ENCODE measurements at regions not wholly inside any gene's neighbourhood (a gene's known extent, or its start where the extent isn't known, plus 50 kb on each side); places are given as distances from the start of the nearest gene placed in this dataset.

DNA sequence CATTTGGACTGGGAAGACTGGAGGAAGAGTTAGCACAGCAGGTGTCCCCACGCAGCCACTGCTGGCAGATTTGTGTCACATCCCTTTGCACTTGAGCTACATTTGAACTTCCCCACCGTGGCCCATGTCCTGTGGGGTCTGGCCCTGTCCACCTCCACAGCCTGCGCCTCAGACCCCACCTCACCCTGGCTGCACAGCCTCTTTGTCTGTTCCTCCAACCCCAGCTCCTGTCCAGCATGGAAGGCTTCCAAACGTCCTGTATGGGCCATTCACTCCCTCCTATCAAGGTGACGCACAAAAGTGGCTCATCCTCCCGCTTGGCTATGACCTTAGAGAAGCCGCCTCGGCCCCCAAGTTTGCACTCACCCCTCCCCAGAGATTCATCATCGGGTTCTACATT lies 200.6 kb downstream of the FOXL1 start (continued):
- TF ChIP-seq RAD21 (IDR thresholded peaks at IDR 0.05): no peak

DNA sequence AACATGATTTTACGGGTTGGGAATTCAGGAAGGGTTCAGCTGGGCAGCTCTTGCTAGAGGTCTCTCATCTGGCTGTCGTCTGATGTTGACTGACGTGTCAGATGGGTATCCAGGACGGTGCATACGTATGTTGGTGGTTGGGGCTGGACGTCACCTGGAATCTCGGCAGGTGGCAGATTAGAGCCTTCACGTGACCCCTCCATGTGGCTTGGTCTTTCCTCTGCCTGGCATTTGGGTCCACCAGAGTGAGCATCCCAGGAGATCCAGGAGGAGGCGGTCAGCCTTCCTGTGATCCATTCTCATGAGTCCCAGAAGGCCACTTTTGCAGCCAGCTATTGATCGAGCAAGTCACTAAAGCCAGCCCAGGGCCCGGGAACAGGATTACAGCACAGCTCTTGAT lies 202.7 kb downstream of the FOXL1 start:
- DNase-seq (ENCODE audit: low spot score): no peak
- Histone ChIP-seq H3K27ac (ENCODE audit: low read depth in 1 of 2, low read length in 2 of 2) (no peak overlapping the region), H3K36me3 (ENCODE audit: control insufficient read depth in 4 of 4, insufficient read depth in 3 of 4, low read depth in 1 of 4, low read length in 3 of 4) (no peaks in the 10 kb centered on the region), H3K9me3 (ENCODE audit: control insufficient read depth in 4 of 4, low read length in 3 of 4) (no peaks in the 10 kb centered on the region), H3K27me3 (ENCODE audit: control insufficient read depth in 4 of 4, insufficient read depth in 4 of 4, low read length in 3 of 4) (peaks cover 0 to 5% (median 2%) of the 10 kb centered on the region in 4 donors), H3K4me1 (ENCODE audit: control insufficient read depth in 4 of 4, insufficient read depth in 4 of 4, low read length in 3 of 4) (no peaks in the 10 kb centered on the region), H3K4me3 (ENCODE audit: low read depth in 1 of 3, low read length in 3 of 3) (no peak overlapping the region), H3K9ac (ENCODE audit: low read depth in 1 of 2, low read length in 2 of 2) (no peak overlapping the region)
- TF ChIP-seq TAF1 (conservative IDR thresholded peaks at IDR 0.05) (no peak), EGR1 (IDR thresholded peaks at IDR 0.05; ENCODE audit: low read depth in 2 of 2) (no peak), GABPA (IDR thresholded peaks at IDR 0.05 in 1 of 2, conservative IDR thresholded peaks at IDR 0.05 in 1 of 2) (no peak), SP1 (IDR thresholded peaks at IDR 0.05) (no peak), YY1 (IDR thresholded peaks at IDR 0.05) (no peak), NR2F2 (IDR thresholded peaks at IDR 0.05) (no peak), HNF4A (conservative IDR thresholded peaks at IDR 0.05) (no peak)
- TF ChIP-seq, protein P1, sequence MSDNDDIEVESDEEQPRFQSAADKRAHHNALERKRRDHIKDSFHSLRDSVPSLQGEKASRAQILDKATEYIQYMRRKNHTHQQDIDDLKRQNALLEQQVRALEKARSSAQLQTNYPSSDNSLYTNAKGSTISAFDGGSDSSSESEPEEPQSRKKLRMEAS (IDR thresholded peaks at IDR 0.05): no peak
- TF ChIP-seq, protein P2, sequence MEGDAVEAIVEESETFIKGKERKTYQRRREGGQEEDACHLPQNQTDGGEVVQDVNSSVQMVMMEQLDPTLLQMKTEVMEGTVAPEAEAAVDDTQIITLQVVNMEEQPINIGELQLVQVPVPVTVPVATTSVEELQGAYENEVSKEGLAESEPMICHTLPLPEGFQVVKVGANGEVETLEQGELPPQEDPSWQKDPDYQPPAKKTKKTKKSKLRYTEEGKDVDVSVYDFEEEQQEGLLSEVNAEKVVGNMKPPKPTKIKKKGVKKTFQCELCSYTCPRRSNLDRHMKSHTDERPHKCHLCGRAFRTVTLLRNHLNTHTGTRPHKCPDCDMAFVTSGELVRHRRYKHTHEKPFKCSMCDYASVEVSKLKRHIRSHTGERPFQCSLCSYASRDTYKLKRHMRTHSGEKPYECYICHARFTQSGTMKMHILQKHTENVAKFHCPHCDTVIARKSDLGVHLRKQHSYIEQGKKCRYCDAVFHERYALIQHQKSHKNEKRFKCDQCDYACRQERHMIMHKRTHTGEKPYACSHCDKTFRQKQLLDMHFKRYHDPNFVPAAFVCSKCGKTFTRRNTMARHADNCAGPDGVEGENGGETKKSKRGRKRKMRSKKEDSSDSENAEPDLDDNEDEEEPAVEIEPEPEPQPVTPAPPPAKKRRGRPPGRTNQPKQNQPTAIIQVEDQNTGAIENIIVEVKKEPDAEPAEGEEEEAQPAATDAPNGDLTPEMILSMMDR (IDR thresholded peaks at IDR 0.05; ENCODE audit: low read depth, low read length, missing input control): no peak
- TF ChIP-seq, protein P3, sequence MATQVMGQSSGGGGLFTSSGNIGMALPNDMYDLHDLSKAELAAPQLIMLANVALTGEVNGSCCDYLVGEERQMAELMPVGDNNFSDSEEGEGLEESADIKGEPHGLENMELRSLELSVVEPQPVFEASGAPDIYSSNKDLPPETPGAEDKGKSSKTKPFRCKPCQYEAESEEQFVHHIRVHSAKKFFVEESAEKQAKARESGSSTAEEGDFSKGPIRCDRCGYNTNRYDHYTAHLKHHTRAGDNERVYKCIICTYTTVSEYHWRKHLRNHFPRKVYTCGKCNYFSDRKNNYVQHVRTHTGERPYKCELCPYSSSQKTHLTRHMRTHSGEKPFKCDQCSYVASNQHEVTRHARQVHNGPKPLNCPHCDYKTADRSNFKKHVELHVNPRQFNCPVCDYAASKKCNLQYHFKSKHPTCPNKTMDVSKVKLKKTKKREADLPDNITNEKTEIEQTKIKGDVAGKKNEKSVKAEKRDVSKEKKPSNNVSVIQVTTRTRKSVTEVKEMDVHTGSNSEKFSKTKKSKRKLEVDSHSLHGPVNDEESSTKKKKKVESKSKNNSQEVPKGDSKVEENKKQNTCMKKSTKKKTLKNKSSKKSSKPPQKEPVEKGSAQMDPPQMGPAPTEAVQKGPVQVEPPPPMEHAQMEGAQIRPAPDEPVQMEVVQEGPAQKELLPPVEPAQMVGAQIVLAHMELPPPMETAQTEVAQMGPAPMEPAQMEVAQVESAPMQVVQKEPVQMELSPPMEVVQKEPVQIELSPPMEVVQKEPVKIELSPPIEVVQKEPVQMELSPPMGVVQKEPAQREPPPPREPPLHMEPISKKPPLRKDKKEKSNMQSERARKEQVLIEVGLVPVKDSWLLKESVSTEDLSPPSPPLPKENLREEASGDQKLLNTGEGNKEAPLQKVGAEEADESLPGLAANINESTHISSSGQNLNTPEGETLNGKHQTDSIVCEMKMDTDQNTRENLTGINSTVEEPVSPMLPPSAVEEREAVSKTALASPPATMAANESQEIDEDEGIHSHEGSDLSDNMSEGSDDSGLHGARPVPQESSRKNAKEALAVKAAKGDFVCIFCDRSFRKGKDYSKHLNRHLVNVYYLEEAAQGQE (IDR thresholded peaks at IDR 0.05): no peak
- 75% methylated on average over 11 of the region's 11 CpGs for WGBS

DNA sequence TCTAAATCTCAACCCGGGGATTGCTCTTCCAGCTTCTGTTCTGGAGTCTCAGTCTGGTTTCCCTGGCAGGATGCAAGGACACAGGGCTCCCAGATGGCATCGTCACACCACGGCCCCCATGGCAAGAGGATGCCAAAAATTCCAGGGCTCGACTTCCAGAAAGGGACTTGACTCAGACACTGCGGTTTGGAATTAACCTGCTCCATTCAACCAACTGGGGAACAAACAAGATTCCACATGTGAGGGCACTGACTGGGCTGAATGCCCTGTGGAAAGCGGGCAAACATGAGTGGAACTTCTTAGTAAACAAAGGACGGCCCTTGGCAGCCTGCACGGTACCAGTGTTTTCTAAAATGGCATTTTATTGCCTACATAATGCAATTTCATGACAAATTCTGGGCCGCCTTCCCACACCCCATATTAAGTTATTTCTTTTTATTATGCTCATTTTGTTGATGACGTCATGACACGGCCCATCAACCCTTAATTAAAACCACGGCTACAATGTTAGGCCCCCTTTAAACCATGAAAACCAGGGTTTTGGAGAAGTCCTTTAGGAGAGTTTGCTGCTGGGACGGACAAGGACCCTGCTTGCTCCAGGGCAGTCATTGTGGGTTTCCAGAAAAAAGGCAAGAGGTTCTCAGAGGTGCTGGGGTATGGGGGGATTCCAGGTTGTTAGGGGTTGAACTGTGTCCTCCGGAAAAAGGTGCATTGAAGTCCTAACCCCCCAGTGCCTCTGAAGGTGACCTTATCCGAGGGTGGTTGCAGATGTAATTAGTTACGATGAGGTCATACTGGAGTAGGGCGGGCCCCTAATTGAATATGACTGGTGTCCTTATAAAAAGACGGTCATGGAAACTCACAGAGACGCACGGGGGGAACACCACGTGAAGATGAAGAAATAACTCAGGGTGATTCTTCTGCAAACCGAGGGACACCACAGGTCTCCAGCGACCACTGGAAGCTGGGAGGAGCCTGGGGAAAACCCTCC lies 205.6 kb downstream of the FOXL1 start:
- H3K9ac ChIP-seq (ENCODE audit: low read depth in 1 of 2, low read length in 2 of 2): no peak overlapping the region
- DNase-seq (ENCODE audit: low spot score): no peak
- TF ChIP-seq HNF4A (conservative IDR thresholded peaks at IDR 0.05): peak in 1 of 2 donors; percentile 11
- no peak for TF ChIP-seq FOXA2 (IDR thresholded peaks at IDR 0.05)
- no peak for TF ChIP-seq EGR1 (IDR thresholded peaks at IDR 0.05; ENCODE audit: low read depth in 2 of 2)
- no peak for TF ChIP-seq HNF4G (IDR thresholded peaks at IDR 0.05)
- no peak for TF ChIP-seq NR2F2 (IDR thresholded peaks at IDR 0.05)
- no peak overlapping the region for H3K4me3 ChIP-seq (ENCODE audit: low read depth in 1 of 3, low read length in 3 of 3)
- H3K27ac ChIP-seq (ENCODE audit: low read depth in 1 of 2, low read length in 2 of 2): no peak overlapping the region
- no peaks in the 10 kb centered on the region for H3K4me1 ChIP-seq (ENCODE audit: control insufficient read depth in 4 of 4, insufficient read depth in 4 of 4, low read length in 3 of 4)
- H3K36me3 ChIP-seq (ENCODE audit: control insufficient read depth in 4 of 4, insufficient read depth in 3 of 4, low read depth in 1 of 4, low read length in 3 of 4): no peaks in the 10 kb centered on the region
- WGBS: 66% methylated on average over 23 of the region's 23 CpGs
- H3K9me3 ChIP-seq (ENCODE audit: control insufficient read depth in 4 of 4, low read length in 3 of 4): no peaks in the 10 kb centered on the region
- H3K27me3 ChIP-seq (ENCODE audit: control insufficient read depth in 4 of 4, insufficient read depth in 4 of 4, low read length in 3 of 4): peaks cover 0 to 5% (median 2%) of the 10 kb centered on the region in 4 donors

All from liver (tissue), 8 donors.